Pancreas (tissue), 10 donors: ENCODE measurements at regions not wholly inside any gene's neighbourhood (a gene's known extent, or its start where the extent isn't known, plus 50 kb on each side); places are given as distances from the start of the nearest gene placed in this dataset.
"Not testable (repeated sequence)": the region's sequence is repeated elsewhere in the genome, so short reads cannot be mapped to it uniquely, and the experiment has no call there.

Experiments used
- ATAC-seq, 4 donors: fragments of 200-7000 bp; cut with Tn5 transposase; one replicate each; pipeline versions ENCODE4 v1.8.0 to v1.9.1; 2020; ENCODE audit warnings: mild to moderate bottlenecking in 4 of 4, moderate library complexity in 4 of 4
- DNase-seq, 6 donors: peaks; one replicate each; pipeline ENCODE4 v3.0.0-alpha.2; 2020
- FAIRE-seq: peaks from 2 replicates; lab custom pipeline; 2012; peaks lifted over from hg19 to GRCh38; lab: Jason Lieb, UNC
- H3K27ac ChIP-seq, 4 donors: fragments of 200-600 bp; sonication (generic); 1 replicate in 3 of 4; 2 replicates in 1 of 4; pipeline versions ENCODE4 v1.5.0 to v1.8.0; 2020
- H3K27me3 ChIP-seq, 4 donors: fragments of 200-600 bp; one replicate each; pipeline ENCODE4 v1.8.0; 2021
- H3K36me3 ChIP-seq, 3 donors: fragments of 200-600 bp; sonication (generic) in 1 of 3; one replicate each; pipeline versions ENCODE4 v1.5.0 to v1.8.0; 2020 to 2021
- H3K4me1 ChIP-seq, 3 donors: fragments of 200-600 bp; one replicate each; pipeline ENCODE4 v1.8.0; 2021
- H3K4me3 ChIP-seq, 4 donors: fragments of 200-600 bp; sonication (generic) in 2 of 4; one replicate each; pipeline versions ENCODE4 v1.5.0 to v1.8.0; 2020 to 2021
- H3K9me3 ChIP-seq, 4 donors: fragments of 200-600 bp; one replicate each; pipeline ENCODE4 v1.8.0; 2021
- WGBS, 2 donors: extraction: QIAGEN DNeasy Blood & Tissue Kit; methylation state at CpG; one replicate each; pipeline ENCODE4 v1.1.7; 2013; 5-methylcytosine and 5-hydroxymethylcytosine counted together
- intact Hi-C, 3 donors: fragments of 100-400 bp; cut with DNase I; formaldehyde crosslinking; loops; one replicate each; pipeline versions ENCODE4 v1.11.1 to v1.14.2; 2022
- TF ChIP-seq, protein P1 (sequence below), 4 donors: fragments of 200-600 bp; sonication (generic) in 3 of 4; IDR thresholded peaks; one replicate each; pipeline versions ENCODE4 v1.5.0 to v1.8.0; 2021; ENCODE audit warnings: antibody characterized with exemption in 4 of 4
- donor health status: healthy with polysubstance abuse.
- donor health status: DM: no; HTN: no; CAD: no; lungs with moderate emphysema.
- donor health status: DM: no; HTN: no; CAD: no.
- donor health status: control.
- donor health status: control.
- donor health status: Bipolar disorder and iron deficiency.
- donor health status: DM: yes; HTN: yes; CAD: no.
- donor health status: DM: no; HTN: no; CAD: no.
- donor health status: DM: no; HTN: no; CAD: no.
- donor health status: DM: yes; HTN: yes; CAD: no.

DNA sequence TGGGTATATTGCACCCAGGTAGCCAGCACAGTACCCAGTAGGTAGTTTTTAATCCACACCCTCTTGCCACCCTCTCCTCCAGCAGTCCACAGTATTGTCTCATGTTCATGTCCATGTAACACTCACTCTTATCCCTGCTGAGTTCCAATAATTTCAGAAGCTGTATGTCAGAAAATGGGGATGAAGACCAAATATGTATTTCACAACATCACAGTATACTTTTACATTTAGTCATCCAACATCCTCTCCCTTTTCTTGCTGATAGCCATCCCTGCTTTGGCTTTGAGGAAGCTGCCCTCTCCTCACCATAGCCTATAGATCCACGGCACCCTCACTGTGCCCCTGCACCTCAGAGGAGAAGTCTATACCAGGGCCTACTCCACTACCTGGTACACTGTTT lies 126.0 kb upstream of the LDB2 start:
- intact Hi-C loops, result no loop called here
- DNase-seq (no peak), ATAC-seq (no peak), FAIRE-seq (no peak)
- 56 to 65% methylated on average over 1 of the region's 1 CpG for WGBS, 2 donors
- Histone ChIP-seq H3K4me3 (no peak overlapping the region), H3K27me3 (no peaks in the 10 kb centered on the region), H3K4me1 (no peaks in the 10 kb centered on the region), H3K36me3 (no peaks in the 10 kb centered on the region), H3K27ac (no peak overlapping the region), H3K9me3 (no peaks in the 10 kb centered on the region)
- TF ChIP-seq, protein P1, sequence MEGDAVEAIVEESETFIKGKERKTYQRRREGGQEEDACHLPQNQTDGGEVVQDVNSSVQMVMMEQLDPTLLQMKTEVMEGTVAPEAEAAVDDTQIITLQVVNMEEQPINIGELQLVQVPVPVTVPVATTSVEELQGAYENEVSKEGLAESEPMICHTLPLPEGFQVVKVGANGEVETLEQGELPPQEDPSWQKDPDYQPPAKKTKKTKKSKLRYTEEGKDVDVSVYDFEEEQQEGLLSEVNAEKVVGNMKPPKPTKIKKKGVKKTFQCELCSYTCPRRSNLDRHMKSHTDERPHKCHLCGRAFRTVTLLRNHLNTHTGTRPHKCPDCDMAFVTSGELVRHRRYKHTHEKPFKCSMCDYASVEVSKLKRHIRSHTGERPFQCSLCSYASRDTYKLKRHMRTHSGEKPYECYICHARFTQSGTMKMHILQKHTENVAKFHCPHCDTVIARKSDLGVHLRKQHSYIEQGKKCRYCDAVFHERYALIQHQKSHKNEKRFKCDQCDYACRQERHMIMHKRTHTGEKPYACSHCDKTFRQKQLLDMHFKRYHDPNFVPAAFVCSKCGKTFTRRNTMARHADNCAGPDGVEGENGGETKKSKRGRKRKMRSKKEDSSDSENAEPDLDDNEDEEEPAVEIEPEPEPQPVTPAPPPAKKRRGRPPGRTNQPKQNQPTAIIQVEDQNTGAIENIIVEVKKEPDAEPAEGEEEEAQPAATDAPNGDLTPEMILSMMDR (IDR thresholded peaks at IDR 0.05), result no peak

DNA sequence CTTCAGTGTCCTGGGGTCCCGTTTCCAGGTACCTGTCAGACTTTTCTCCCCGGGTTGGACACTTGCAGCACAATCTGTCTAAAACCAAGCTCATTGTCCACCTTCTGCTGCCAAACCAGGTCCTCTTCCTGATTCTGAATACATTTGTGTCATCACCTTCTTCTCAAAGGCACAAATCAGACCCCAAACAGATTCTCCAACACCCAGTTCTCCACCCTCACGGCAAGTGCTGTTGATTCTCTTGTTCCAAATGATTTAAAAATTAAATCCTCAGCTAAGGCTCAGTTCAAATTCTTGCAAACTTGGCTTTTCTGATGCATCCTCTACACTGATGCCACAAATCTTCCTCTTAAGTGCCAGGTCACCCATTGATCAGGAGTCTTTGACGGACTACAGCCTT lies 122.5 kb upstream of the LDB2 start:
- H3K4me1 ChIP-seq, result no peaks in the 10 kb centered on the region
- TF ChIP-seq, protein P1 (IDR thresholded peaks at IDR 0.05), result no peak
- H3K4me3 ChIP-seq, result no peak overlapping the region
- no peaks in the 10 kb centered on the region for H3K9me3 ChIP-seq
- intact Hi-C loops, result no loop called here
- no peaks in the 10 kb centered on the region for H3K36me3 ChIP-seq
- H3K27ac ChIP-seq, result no peak overlapping the region
- DNase-seq (no peak), ATAC-seq (no peak), FAIRE-seq (no peak)
- H3K27me3 ChIP-seq, result no peaks in the 10 kb centered on the region
- 50 to 52% methylated on average over 4 of the region's 4 CpGs for WGBS, 2 donors

DNA sequence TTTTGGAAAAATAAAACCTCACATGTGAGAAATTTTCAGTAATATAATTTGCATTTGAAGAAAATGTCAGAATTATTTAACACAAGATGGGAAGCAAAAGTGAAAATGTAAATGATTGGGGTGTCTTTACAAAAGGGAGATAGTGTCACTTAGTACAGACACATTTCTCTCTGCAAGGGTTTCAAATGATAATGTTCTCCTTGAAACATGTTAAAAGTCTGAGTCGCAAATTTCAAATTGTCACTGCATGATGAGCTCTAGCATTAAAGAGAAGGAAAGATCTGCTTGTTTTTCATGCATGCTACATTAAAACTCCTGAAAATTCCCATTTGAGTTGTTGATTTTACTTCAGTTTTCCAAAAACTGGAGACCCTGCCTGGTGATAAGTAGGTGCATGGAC lies 122.0 kb upstream of the LDB2 start:
- Histone ChIP-seq H3K27me3 (no peaks in the 10 kb centered on the region), H3K4me3 (no peak overlapping the region), H3K27ac (no peak overlapping the region), H3K36me3 (no peaks in the 10 kb centered on the region), H3K4me1 (no peaks in the 10 kb centered on the region), H3K9me3 (no peaks in the 10 kb centered on the region)
- TF ChIP-seq, protein P1 (IDR thresholded peaks at IDR 0.05), result no peak
- FAIRE-seq, result no peak
- DNase-seq, result no peak
- WGBS, 2 donors, result 65 to 79% methylated on average over 1 of the region's 1 CpG
- ATAC-seq, result no peak
- intact Hi-C loops, result no loop called here

DNA sequence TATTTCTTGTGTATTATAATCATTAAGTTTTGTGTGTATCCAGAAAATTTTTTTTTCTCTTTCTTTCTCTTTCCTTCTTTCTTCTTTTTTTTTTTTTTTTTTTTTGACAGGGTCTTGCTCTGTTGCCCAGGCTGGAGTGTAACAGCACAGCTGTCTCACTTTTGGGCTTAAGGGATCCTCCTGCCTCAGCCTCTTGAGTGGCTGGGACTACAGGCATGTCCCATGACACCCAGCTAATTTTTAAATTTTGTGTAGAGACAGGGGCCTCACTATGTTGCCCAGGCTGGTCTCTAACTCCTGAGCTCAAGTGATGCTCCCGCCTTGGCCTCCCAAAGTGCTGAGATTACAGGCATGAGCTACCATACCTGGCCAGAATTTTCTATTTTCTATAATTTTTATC lies 120.2 kb upstream of the LDB2 start:
- ATAC-seq, H3K27ac ChIP-seq, DNase-seq, H3K9me3 ChIP-seq, H3K4me1 ChIP-seq, H3K36me3 ChIP-seq, H3K27me3 ChIP-seq, FAIRE-seq, intact Hi-C loops, H3K4me3 ChIP-seq: not testable (repeated sequence)
- 67 to 81% methylated on average over 1 of the region's 1 CpG for WGBS, 2 donors

DNA sequence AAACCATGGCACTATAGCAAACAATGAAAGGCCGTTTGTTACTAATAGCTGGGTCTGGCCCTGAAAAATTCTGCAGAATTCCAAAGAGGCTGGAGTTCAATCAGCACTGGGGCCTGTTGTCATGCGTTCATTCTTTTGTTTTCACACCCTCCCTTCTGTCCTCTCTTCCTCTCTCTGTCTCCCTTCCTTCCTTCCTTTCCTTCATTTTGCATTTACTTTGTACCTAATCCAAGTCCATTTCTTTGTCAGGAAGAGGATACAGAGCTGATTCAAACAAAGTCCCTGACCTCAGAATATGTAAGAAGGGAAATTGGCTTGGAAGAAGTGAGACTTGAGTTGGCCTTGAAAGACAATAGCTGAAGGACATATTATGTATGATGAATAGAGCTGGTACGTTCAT lies 119.6 kb upstream of the LDB2 start:
- Histone ChIP-seq H3K4me3 (no peak overlapping the region), H3K36me3 (no peaks in the 10 kb centered on the region), H3K9me3 (no peaks in the 10 kb centered on the region), H3K4me1 (no peaks in the 10 kb centered on the region), H3K27ac (no peak overlapping the region), H3K27me3 (no peaks in the 10 kb centered on the region)
- no peak for FAIRE-seq
- ATAC-seq, result no peak
- intact Hi-C loops, result no loop called here
- no peak for DNase-seq
- TF ChIP-seq, protein P1 (IDR thresholded peaks at IDR 0.05), result no peak
- 42 to 55% methylated on average over 3 of the region's 3 CpGs for WGBS, 2 donors
